ENCODE measurements at regions not wholly inside any gene's neighbourhood (a gene's known extent, or its start where the extent isn't known, plus 50 kb on each side); places are given as distances from the start of the nearest gene placed in this dataset.

DNA sequence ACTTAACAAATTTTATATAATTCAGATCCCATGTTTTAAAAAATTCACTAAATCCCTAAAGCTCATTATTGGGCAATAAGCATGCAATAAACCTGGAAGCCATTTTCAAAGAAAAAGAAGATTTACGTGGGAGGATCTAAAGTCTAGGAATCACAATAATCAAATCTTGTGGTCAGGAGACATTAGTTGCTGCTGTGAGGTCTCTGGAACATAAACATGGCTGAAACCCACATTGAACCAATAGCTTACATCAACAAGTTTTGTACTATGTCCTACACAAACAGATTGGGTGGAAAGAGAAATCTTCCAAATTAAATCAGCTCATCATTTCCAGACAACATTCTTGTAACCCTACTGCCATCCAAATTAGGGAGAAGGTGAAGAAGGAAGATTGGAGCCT lies 121.9 kb upstream of the EPHA3 start:
- intact Hi-C loops (cut with micrococcal nuclease; ENCODE audit: unreplicated experiment): no loop called here
- Histone ChIP-seq H3K9me3 (ENCODE audit: control insufficient read depth, insufficient read depth, low read depth, low read length) (no peaks in the 10 kb centered on the region), H3K27ac (ENCODE audit: low read length) (no peak overlapping the region), H3K4me1 (ENCODE audit: control insufficient read depth, insufficient read depth, low read length) (no peaks in the 10 kb centered on the region), H3K36me3 (ENCODE audit: control insufficient read depth, insufficient read depth, low read length) (no peaks in the 10 kb centered on the region), H3K27me3 (ENCODE audit: control insufficient read depth, insufficient read depth, low read length) (no peaks in the 10 kb centered on the region), H3K4me3 (ENCODE audit: low read depth in 2 of 2, low read length in 2 of 2) (no peak overlapping the region)
- no TSS peak for BruUV-seq (replicated peaks)
- in situ Hi-C loops (cut with HindIII; ENCODE audit: low pct_unique_long_range_greater_than_20kb, low sequenced_read_pairs): no loop called here
- DNase-seq (ENCODE audit: low read depth, low spot score) (no peak), ATAC-seq (no peak)
- TF ChIP-seq TCF7L2 (IDR thresholded peaks at IDR 0.05; ENCODE audit: low read depth, low read length): no peak
- TF ChIP-seq SIN3A (IDR thresholded peaks at IDR 0.05; ENCODE audit: borderline replicate concordance, insufficient read depth, low read depth, low read length): no peak
- TF ChIP-seq, protein P1, sequence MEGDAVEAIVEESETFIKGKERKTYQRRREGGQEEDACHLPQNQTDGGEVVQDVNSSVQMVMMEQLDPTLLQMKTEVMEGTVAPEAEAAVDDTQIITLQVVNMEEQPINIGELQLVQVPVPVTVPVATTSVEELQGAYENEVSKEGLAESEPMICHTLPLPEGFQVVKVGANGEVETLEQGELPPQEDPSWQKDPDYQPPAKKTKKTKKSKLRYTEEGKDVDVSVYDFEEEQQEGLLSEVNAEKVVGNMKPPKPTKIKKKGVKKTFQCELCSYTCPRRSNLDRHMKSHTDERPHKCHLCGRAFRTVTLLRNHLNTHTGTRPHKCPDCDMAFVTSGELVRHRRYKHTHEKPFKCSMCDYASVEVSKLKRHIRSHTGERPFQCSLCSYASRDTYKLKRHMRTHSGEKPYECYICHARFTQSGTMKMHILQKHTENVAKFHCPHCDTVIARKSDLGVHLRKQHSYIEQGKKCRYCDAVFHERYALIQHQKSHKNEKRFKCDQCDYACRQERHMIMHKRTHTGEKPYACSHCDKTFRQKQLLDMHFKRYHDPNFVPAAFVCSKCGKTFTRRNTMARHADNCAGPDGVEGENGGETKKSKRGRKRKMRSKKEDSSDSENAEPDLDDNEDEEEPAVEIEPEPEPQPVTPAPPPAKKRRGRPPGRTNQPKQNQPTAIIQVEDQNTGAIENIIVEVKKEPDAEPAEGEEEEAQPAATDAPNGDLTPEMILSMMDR (IDR thresholded peaks at IDR 0.05): no peak
- TF ChIP-seq POLR2AphosphoS5 (IDR thresholded peaks at IDR 0.05; ENCODE audit: low read depth, low read length): no peak
- TF ChIP-seq, protein P2, sequence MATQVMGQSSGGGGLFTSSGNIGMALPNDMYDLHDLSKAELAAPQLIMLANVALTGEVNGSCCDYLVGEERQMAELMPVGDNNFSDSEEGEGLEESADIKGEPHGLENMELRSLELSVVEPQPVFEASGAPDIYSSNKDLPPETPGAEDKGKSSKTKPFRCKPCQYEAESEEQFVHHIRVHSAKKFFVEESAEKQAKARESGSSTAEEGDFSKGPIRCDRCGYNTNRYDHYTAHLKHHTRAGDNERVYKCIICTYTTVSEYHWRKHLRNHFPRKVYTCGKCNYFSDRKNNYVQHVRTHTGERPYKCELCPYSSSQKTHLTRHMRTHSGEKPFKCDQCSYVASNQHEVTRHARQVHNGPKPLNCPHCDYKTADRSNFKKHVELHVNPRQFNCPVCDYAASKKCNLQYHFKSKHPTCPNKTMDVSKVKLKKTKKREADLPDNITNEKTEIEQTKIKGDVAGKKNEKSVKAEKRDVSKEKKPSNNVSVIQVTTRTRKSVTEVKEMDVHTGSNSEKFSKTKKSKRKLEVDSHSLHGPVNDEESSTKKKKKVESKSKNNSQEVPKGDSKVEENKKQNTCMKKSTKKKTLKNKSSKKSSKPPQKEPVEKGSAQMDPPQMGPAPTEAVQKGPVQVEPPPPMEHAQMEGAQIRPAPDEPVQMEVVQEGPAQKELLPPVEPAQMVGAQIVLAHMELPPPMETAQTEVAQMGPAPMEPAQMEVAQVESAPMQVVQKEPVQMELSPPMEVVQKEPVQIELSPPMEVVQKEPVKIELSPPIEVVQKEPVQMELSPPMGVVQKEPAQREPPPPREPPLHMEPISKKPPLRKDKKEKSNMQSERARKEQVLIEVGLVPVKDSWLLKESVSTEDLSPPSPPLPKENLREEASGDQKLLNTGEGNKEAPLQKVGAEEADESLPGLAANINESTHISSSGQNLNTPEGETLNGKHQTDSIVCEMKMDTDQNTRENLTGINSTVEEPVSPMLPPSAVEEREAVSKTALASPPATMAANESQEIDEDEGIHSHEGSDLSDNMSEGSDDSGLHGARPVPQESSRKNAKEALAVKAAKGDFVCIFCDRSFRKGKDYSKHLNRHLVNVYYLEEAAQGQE (IDR thresholded peaks at IDR 0.05; ENCODE audit: insufficient read depth in 1 of 2, low read depth in 2 of 2, low read length in 1 of 2): no peak
- ChIA-PET CTCF (no interaction called here), POLR2A (no interaction called here)

DNA sequence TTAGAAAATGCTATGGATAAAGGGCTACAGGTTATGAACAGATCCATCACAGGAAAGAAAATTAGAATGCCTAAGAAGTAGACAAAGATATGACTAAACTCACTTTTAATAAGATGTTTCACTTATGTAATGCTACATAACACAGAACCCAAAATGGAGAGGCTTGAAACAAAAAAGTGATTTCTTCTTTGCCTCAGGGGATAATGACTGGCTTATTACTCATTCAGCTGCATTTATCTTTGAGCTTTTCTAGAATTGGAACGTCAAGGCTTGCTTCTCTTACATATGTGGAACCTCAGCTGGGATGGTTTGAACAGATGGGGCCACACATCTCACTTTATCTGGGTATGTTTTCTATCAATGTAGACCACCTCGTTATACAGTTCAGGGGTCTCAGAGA lies 120.6 kb upstream of the EPHA3 start:
- Histone ChIP-seq H3K27ac (ENCODE audit: low read length) (no peak overlapping the region), H3K36me3 (ENCODE audit: control insufficient read depth, insufficient read depth, low read length) (no peaks in the 10 kb centered on the region), H3K27me3 (ENCODE audit: control insufficient read depth, insufficient read depth, low read length) (no peaks in the 10 kb centered on the region), H3K4me1 (ENCODE audit: control insufficient read depth, insufficient read depth, low read length) (no peaks in the 10 kb centered on the region), H3K9me3 (ENCODE audit: control insufficient read depth, insufficient read depth, low read depth, low read length) (no peaks in the 10 kb centered on the region), H3K4me3 (ENCODE audit: low read depth in 2 of 2, low read length in 2 of 2) (no peak overlapping the region)
- no peak for DNase-seq (ENCODE audit: low read depth, low spot score)
- ATAC-seq: no peak
- intact Hi-C loops (cut with micrococcal nuclease; ENCODE audit: unreplicated experiment): no loop called here
- in situ Hi-C loops (cut with HindIII; ENCODE audit: low pct_unique_long_range_greater_than_20kb, low sequenced_read_pairs): no loop called here
- no TSS peak for BruUV-seq (replicated peaks)
- TF ChIP-seq, protein P1 (IDR thresholded peaks at IDR 0.05): no peak
- POLR2A ChIA-PET: no interaction called here
- CTCF ChIA-PET: no interaction called here

DNA sequence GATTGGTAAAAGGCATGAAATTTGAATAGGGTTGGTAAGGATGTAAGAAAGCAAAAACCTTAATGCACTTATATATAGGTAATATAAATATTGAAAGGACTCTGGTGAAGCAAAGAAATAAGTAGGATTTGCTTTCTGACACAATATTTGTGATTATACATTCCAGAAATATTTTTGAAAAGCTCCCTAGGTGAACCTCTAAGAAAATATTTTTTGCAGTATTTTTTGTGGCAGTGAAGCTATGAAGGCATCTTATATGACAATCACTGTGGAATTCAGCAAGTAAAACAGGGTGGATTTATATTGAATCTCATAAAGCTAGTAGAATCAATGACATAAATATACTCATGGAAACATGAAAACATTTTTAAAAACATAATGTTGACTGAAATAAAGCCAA lies 119.6 kb upstream of the EPHA3 start:
- intact Hi-C loops (cut with micrococcal nuclease; ENCODE audit: unreplicated experiment) (no loop called here), in situ Hi-C loops (cut with HindIII; ENCODE audit: low pct_unique_long_range_greater_than_20kb, low sequenced_read_pairs) (no loop called here)
- no TSS peak for BruUV-seq (replicated peaks)
- CTCF ChIA-PET: interaction anchor here (0.7 kb wide), 1 partner anchor 9 kb away, joined by 3 read pairs; no protein-coding TSS in a partner anchor
- no peak overlapping the region for H3K27ac ChIP-seq (ENCODE audit: low read length)
- no peaks in the 10 kb centered on the region for H3K27me3 ChIP-seq (ENCODE audit: control insufficient read depth, insufficient read depth, low read length)
- ATAC-seq (no peak), DNase-seq (ENCODE audit: low read depth, low spot score) (no peak)
- TF ChIP-seq TCF7L2 (IDR thresholded peaks at IDR 0.05; ENCODE audit: low read depth, low read length) (no peak), SIN3A (IDR thresholded peaks at IDR 0.05; ENCODE audit: borderline replicate concordance, insufficient read depth, low read depth, low read length) (no peak), POLR2AphosphoS5 (IDR thresholded peaks at IDR 0.05; ENCODE audit: low read depth, low read length) (no peak)
- TF ChIP-seq, protein P2 (IDR thresholded peaks at IDR 0.05; ENCODE audit: insufficient read depth in 1 of 2, low read depth in 2 of 2, low read length in 1 of 2): no peak
- TF ChIP-seq, protein P1 (IDR thresholded peaks at IDR 0.05): no peak
- no peak overlapping the region for H3K4me3 ChIP-seq (ENCODE audit: low read depth in 2 of 2, low read length in 2 of 2)
- H3K4me1 ChIP-seq (ENCODE audit: control insufficient read depth, insufficient read depth, low read length): no peaks in the 10 kb centered on the region
- POLR2A ChIA-PET: no interaction called here
- no peaks in the 10 kb centered on the region for H3K36me3 ChIP-seq (ENCODE audit: control insufficient read depth, insufficient read depth, low read length)
- no peaks in the 10 kb centered on the region for H3K9me3 ChIP-seq (ENCODE audit: control insufficient read depth, insufficient read depth, low read depth, low read length)

Data from Panc1 (cell line).